ENCODE measurements at regions not wholly inside any gene's neighbourhood (a gene's known extent, or its start where the extent isn't known, plus 50 kb on each side); places are given as distances from the start of the nearest gene placed in this dataset.
"Not testable (repeated sequence)": the region's sequence is repeated elsewhere in the genome, so short reads cannot be mapped to it uniquely, and the experiment has no call there.

- DNase-seq, result not testable (repeated sequence)
These were observed 259.9 kb upstream of the TBL1XR1 start for GRCh38 chr3:177457204-177457603.

DNA sequence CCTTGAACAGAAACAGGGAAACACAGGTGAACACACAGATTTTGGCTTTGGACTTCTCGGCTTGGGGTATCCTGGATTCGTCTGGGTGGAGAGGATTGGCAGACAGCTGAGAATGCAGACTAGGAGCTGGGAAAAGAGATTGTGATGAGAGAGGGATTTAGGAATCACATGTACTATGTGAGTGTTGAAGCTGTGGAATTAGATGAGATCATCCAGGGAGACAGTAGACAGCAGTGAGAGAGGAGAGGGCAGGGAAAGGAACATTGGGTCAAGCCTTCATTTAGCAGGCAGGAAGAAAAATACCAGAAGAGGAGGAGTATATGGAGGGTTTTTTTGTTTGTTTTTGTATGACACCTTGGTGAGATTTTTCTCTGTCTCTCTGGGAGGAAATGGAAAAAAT lies 262.1 kb upstream of the TBL1XR1 start:
- DNase-seq, result no peak

- no peak for DNase-seq
These were observed 262.8 kb upstream of the TBL1XR1 start for GRCh38 chr3:177460047-177460446.

DNA sequence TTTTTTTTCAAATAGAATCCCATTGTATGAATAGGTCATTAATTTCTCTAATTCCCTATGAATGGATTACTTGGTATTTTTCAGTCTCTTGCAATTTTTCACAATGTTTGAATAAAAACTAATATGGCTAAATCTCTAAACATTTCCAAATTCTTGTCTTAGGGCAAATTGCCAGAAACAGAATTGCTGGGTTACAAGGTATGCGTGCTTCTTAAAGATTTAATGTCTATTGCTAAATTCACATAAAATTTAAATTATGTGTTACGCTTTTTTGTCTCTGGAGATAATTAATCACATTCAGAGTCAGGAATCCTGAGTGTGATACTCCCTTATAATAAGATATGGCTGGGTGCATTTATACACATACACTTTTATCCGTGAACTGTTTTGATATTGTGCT lies 264.5 kb upstream of the TBL1XR1 start:
- no peak for DNase-seq

DNA sequence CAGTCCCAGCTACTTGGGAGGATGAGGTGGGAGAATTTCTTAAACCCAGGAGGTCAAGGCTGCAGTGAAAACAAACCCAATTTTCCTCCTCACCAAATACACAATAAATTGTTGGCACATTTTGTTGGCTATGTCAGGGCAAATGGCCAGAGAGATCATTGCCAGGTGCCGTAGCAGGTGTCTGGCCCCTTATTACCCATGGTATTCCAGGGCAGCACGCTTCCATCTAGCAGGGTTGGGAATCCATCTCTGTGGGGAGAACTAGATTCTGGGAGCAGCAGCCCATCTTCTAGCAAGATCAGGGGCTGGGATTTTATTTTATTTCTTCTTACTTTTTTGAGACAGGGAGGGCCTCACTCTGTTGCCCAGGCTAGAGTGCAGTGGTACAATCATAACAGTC lies 266.1 kb upstream of the TBL1XR1 start:
- DNase-seq, result not testable (repeated sequence)

- DNase-seq, result no peak
These were observed 266.6 kb upstream of the TBL1XR1 start for GRCh38 chr3:177463863-177464262.

DNA sequence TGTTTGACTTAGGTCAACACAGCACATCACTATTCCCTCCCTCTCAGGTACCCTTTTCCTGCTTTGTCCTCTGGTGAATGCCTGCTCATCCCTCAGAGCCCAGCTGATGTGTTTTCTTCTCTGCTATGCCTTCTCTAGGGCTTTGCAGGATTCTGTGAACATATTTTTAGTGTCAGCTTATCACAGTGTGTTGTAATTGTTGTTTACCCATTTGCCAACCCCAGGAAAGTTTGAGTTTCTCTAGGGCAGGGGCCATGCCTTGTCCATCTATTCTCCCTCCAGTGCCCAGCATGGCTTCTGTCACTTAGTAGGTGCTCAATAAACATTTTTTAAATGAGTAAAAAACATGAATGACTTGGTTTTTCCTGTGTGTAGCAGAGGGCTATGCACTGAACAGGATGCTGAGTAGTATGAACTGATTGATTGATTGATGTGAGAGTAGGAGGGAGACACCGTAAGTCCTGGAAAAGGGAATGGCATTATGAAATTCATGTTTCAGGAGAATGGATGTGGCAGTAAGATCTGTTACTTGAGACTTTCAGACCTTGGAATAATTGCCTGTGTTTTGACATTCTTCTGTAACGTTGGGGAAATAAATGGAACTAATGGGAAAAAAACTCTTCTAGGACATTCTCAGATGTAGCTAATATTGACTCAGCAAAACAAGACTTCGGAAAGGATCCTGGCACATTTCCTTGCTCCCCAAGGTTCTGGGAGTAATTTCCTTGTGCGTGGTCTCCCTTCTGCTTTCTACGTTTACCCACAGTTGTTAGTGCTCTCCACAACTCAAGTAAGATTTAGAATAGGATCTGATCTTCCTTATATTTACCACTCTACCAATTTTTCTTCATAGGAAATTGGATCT lies 267.3 kb upstream of the TBL1XR1 start:
- DNase-seq, result no peak

- DNase-seq, result no peak
These were observed 268.0 kb upstream of the TBL1XR1 start for GRCh38 chr3:177465257-177465642.

- no peak for DNase-seq
These were observed 268.8 kb upstream of the TBL1XR1 start for GRCh38 chr3:177466074-177466473.

- DNase-seq, result not testable (repeated sequence)
These were observed 269.3 kb upstream of the TBL1XR1 start for GRCh38 chr3:177466622-177467021.

GRCh38 chr3:177467247-177467985 lies 270.1 kb upstream of the TBL1XR1 start:
- no peak for DNase-seq

DNA sequence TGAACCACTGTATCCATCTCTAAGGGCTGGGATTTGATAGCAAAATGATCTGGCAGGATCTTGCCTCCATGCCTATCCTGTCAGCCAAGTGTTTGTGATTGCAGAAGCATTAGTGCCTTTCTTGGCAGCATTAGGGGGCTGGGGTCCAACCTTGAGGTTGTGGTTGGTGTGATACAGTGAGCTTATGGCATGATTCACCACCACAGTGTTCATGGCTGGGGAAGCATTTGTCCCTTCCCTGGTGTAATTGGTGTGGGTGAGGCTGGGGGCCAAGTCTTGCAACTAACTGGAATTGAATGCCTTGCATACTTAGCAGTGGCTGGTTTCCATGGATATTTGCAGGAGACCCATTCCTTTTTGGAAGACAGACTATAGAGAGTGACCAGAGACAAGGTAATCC lies 271.0 kb upstream of the TBL1XR1 start:
- DNase-seq, result no peak

- DNase-seq, result no peak
These were observed 271.5 kb upstream of the TBL1XR1 start for GRCh38 chr3:177468816-177469215.

- DNase-seq, result no peak
These were observed 271.9 kb upstream of the TBL1XR1 start for GRCh38 chr3:177469216-177469615.

DNA sequence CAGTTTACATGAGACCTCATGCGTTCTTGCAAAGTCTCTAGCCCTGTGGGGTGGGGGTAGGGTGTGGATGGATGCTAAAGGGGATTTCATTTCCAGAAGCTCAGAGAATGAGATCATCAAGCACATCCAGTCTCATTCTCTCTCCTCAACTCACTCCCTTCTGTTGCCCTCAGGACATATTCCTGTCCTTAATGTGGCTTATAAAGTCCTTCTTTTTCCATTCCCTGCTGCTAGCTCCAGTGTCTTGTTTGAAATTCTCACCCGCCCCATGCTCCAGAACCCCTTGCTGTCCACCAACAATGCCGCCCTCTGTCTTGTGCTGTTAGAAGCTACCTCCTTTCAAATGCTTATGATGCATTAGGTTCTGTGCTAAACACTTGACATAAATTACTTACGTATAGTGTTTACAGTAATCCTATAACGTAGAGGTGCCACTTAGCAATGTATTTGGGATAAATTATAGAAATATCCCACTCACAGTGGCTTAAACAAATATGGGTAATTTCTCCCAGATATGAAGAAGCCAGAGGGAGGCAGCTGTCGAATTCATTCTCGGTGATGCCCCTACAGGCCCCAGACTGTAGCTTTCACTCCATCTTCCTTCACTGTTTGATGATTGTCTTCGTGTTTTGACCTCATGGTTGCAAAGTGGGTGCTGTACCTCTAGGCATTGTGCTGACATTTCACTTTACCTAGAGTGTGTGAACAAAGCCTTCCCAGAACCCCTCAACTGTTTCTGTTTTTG lies 273.1 kb upstream of the TBL1XR1 start:
- no peak for DNase-seq

GRCh38 chr3:177471733-177472480 lies 274.6 kb upstream of the TBL1XR1 start:
- DNase-seq, result no peak

DNA sequence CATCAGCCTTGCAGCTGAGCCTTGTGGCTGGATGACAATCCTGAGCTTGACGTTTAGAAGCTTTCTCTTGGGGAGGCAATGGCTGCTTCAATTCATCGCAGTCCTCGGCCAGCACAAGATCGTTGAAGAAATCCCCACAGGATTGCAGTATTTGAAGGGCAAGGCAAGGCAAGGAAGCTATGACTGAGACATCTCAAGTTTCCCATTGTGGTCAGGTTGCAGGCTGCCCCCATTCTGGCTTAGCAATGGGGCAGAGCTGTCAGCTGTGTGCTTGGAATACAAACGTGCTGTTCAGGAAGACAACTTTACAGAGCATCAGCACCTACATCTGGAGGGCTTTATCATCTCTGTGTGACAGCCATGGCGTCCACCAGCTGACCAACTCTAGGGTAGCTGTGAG lies 275.9 kb upstream of the TBL1XR1 start:
- DNase-seq, result no peak

GRCh38 chr3:177473903-177474302 lies 276.6 kb upstream of the TBL1XR1 start:
- no peak for DNase-seq

DNA sequence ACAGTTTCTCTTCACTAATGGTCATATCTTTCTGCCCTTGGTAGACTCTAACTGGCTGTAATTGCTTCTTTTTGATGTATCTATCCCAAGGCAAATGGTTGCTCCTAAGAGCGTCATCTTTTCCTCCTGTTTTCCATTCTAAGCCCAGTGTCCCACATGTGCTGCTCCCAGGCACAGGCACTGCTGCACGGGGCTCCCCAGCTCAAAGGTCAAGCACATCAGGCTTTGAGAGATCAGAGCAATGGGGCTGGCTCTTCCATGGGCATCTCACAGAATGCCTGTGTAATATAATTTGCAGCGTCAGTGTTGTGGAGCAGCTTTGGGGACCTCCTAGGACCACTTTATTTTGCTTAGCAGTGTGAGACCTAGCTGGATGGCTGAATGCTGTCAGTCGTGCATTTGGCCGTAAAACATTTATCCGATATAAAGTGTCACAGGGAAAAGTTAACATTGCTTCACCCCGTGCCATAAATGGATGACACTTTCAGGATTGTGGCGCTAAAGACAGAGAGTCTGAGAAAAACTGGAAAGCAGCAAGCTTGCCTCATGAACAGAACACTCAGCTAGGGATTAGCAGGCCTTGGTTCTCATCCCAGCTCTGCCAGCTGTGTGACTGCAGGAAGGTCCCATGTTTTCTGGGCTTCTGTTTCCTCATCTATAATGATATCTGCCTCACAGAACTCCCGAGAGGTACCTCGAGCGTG lies 277.5 kb upstream of the TBL1XR1 start:
- DNase-seq, result no peak

- no peak for DNase-seq
These were observed 278.0 kb upstream of the TBL1XR1 start for GRCh38 chr3:177475356-177475665.

DNA sequence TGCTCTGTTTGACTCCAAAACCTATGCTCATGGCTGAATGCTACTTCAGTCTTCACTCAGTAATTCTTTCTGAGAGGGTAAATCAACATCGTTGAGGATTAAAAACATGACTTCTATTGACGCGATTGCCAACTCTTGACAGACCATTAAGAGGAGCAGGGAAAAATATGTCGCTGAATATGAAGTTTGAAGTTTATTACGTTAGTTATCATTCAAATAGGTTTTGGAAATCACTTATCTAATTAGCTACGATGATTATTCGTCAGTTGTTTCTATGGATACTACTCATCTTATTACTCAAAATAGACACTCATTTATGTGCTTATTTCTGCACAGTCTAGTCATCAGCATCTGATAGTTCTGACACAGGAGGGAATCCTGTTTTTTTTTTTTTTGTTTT lies 279.2 kb upstream of the TBL1XR1 start:
- no peak for DNase-seq

- DNase-seq, result no peak
These were observed 279.7 kb upstream of the TBL1XR1 start for GRCh38 chr3:177476921-177477435.
